Calu3 (cell line): ENCODE measurements at regions not wholly inside any gene's neighbourhood (a gene's known extent, or its start where the extent isn't known, plus 50 kb on each side); places are given as distances from the start of the nearest gene placed in this dataset.

Experiments
- BruUV-seq: library from RNA; stranded (reverse); fragments of 400-500 nt; replicated peaks from 2 replicates; lab custom pipeline; 2021; lab: Mats Ljungman, UMichigan
- CTCF ChIA-PET: fragments of 300-600 bp; sonication (Branson Sonifier 250); formaldehyde crosslinking; loops from one replicate; lab custom pipeline; 2022; ENCODE audit warnings: antibody characterized with exemption; lab: Charles Lee
- DNase-seq: peaks from one replicate; pipeline ENCODE4 v3.0.0; 2022
- H3K27ac Mint-ChIP-seq: one replicate; pipeline ENCODE4 v1.8.0; 2022; ENCODE audit warnings: mixed read lengths; ENCODE audit not compliant: unreplicated experiment
- H3K27me3 Mint-ChIP-seq: one replicate; pipeline ENCODE4 v1.8.0; 2022; ENCODE audit warnings: mixed read lengths; ENCODE audit not compliant: unreplicated experiment
- H3K36me3 Mint-ChIP-seq: one replicate; pipeline ENCODE4 v1.8.0; 2022; ENCODE audit warnings: mild to moderate bottlenecking, moderate library complexity, mixed read lengths; ENCODE audit not compliant: insufficient read depth, unreplicated experiment
- H3K4me1 Mint-ChIP-seq: one replicate; pipeline ENCODE4 v1.8.0; 2022; ENCODE audit warnings: mild to moderate bottlenecking, low read depth, mixed read lengths; ENCODE audit not compliant: unreplicated experiment
- H3K4me3 Mint-ChIP-seq: one replicate; pipeline ENCODE4 v1.8.0; 2022; ENCODE audit warnings: mild to moderate bottlenecking, low read depth, moderate library complexity, mixed read lengths; ENCODE audit not compliant: unreplicated experiment
- H3K9me3 Mint-ChIP-seq: one replicate; pipeline ENCODE4 v1.8.0; 2022; ENCODE audit warnings: low read depth, mixed read lengths; ENCODE audit not compliant: unreplicated experiment
- CTCF ChIP-seq: fragments of 200-600 bp; IDR thresholded peaks from one replicate; pipeline ENCODE4 v1.8.0; 2022; ENCODE audit warnings: antibody characterized with exemption; ENCODE audit not compliant: unreplicated experiment
- intact Hi-C: fragments of 100-400 bp; cut with micrococcal nuclease; formaldehyde crosslinking; loops from one replicate; pipeline ENCODE4 v1.10.0; 2022; ENCODE audit not compliant: unreplicated experiment

GRCh38 chr2:67896476-67896875 is 166.3 kb downstream of the C1D start:
- CTCF ChIA-PET: no interaction called here
- H3K27me3 Mint-ChIP-seq: peaks cover 25% of the 10 kb centered on the region
- H3K27ac Mint-ChIP-seq: no peak overlapping the region

GRCh38 chr2:67898595-67898994 is 164.2 kb downstream of the C1D start:
- CTCF ChIA-PET: no interaction called here
- BruUV-seq: no TSS peak
- no peak for DNase-seq
- no peaks in the 10 kb centered on the region for H3K4me1 Mint-ChIP-seq
- peaks cover 2% of the 10 kb centered on the region for H3K9me3 Mint-ChIP-seq
- H3K27ac Mint-ChIP-seq: no peak overlapping the region
- H3K4me3 Mint-ChIP-seq: no peak overlapping the region
- no peak for TF ChIP-seq CTCF
- no peaks in the 10 kb centered on the region for H3K36me3 Mint-ChIP-seq
- peaks cover 12% of the 10 kb centered on the region for H3K27me3 Mint-ChIP-seq
- intact Hi-C loops: no loop called here

More at GRCh38 chr2:67896476-67896875, 166.3 kb downstream of the C1D start:
- intact Hi-C loops: no loop called here
- no peak for TF ChIP-seq CTCF
- DNase-seq: no peak
- Mint-ChIP-seq H3K36me3 (no peaks in the 10 kb centered on the region), H3K4me1 (no peaks in the 10 kb centered on the region), H3K4me3 (no peak overlapping the region), H3K9me3 (peaks cover 2% of the 10 kb centered on the region)
- no TSS peak for BruUV-seq

- intact Hi-C loops: no loop called here
- CTCF ChIA-PET: no interaction called here
- H3K27ac Mint-ChIP-seq: no peak overlapping the region
- no peak overlapping the region for H3K4me3 Mint-ChIP-seq
- no peaks in the 10 kb centered on the region for H3K4me1 Mint-ChIP-seq
- no peaks in the 10 kb centered on the region for H3K36me3 Mint-ChIP-seq
- peaks cover 6% of the 10 kb centered on the region for H3K27me3 Mint-ChIP-seq
- DNase-seq: no peak
- peaks cover 2% of the 10 kb centered on the region for H3K9me3 Mint-ChIP-seq
- TF ChIP-seq CTCF: no peak
- no TSS peak for BruUV-seq
These were observed 163.6 kb downstream of the C1D start for GRCh38 chr2:67899187-67899586.

GRCh38 chr2:67900826-67901225 is 162.0 kb downstream of the C1D start:
- TF ChIP-seq CTCF: no peak
- no peak for DNase-seq
- intact Hi-C loops: no loop called here
- no peaks in the 10 kb centered on the region for H3K27me3 Mint-ChIP-seq
- BruUV-seq: no TSS peak
- no peaks in the 10 kb centered on the region for H3K4me1 Mint-ChIP-seq
- no peak overlapping the region for H3K4me3 Mint-ChIP-seq
- H3K27ac Mint-ChIP-seq: no peak overlapping the region
- H3K9me3 Mint-ChIP-seq: peaks cover 2% of the 10 kb centered on the region
- CTCF ChIA-PET: no interaction called here
- H3K36me3 Mint-ChIP-seq: no peaks in the 10 kb centered on the region
